ENCODE measurements at regions not wholly inside any gene's neighbourhood (a gene's known extent, or its start where the extent isn't known, plus 50 kb on each side); places are given as distances from the start of the nearest gene placed in this dataset.
"Not testable (repeated sequence)": the region's sequence is repeated elsewhere in the genome, so short reads cannot be mapped to it uniquely, and the experiment has no call there.

- no peak overlapping the region for H3K27ac ChIP-seq
- no peak for TF ChIP-seq CTCF (conservative IDR thresholded peaks at IDR 0.05)
Observed at GRCh38 chr5:87782916-87783315, 370.2 kb upstream of the CCNH start.

GRCh38 chr5:87781976-87782375 is 369.2 kb upstream of the CCNH start:
- no peak overlapping the region for H3K27ac ChIP-seq
- TF ChIP-seq CTCF (conservative IDR thresholded peaks at IDR 0.05) = no peak

- peak overlapping the region; percentile 18; the same call in 1 of the 2 replicates for H3K27ac ChIP-seq
- TF ChIP-seq CTCF (conservative IDR thresholded peaks at IDR 0.05) = peak; percentile 87
Observed at GRCh38 chr5:87780831-87781760, 368.4 kb upstream of the CCNH start.

GRCh38 chr5:87778876-87779275 is 366.1 kb upstream of the CCNH start:
- no peak overlapping the region for H3K27ac ChIP-seq
- TF ChIP-seq CTCF (conservative IDR thresholded peaks at IDR 0.05) = no peak

GRCh38 chr5:87777877-87778276 is 365.1 kb upstream of the CCNH start:
- H3K27ac ChIP-seq = no peak overlapping the region
- TF ChIP-seq CTCF (conservative IDR thresholded peaks at IDR 0.05) = no peak

- TF ChIP-seq CTCF (conservative IDR thresholded peaks at IDR 0.05) = no peak
- H3K27ac ChIP-seq = no peak overlapping the region
Observed at GRCh38 chr5:87776785-87777184, 364.1 kb upstream of the CCNH start.

GRCh38 chr5:87776302-87776701 is 363.6 kb upstream of the CCNH start:
- H3K27ac ChIP-seq = not testable (repeated sequence)

GRCh38 chr5:87775228-87775627 is 362.5 kb upstream of the CCNH start:
- no peak for TF ChIP-seq CTCF (conservative IDR thresholded peaks at IDR 0.05)
- peak overlapping the region; percentile 21; the same call in 1 of the 2 replicates for H3K27ac ChIP-seq

All from VCaP (cell line).